GM10248 (cell line): ENCODE measurements at regions not wholly inside any gene's neighbourhood (a gene's known extent, or its start where the extent isn't known, plus 50 kb on each side); places are given as distances from the start of the nearest gene placed in this dataset.
"Not testable (repeated sequence)": the region's sequence is repeated elsewhere in the genome, so short reads cannot be mapped to it uniquely, and the experiment has no call there.

Experiments used
- CTCF ChIA-PET: fragments of 300-600 bp; sonication (Branson Sonifier 250); formaldehyde crosslinking; extraction: SDS; loops from one replicate; lab custom pipeline; 2021; ENCODE audit warnings: antibody characterized with exemption; lab: Yijun Ruan, JAX
- POLR2A ChIA-PET: fragments of 350-650 bp; sonication (Branson Sonifier 250); formaldehyde crosslinking; extraction: SDS; loops from one replicate; lab custom pipeline; 2020; ENCODE audit warnings: antibody characterized with exemption; lab: Yijun Ruan, JAX
- DNase-seq: peaks from one replicate; pipeline ENCODE4 v3.0.0; 2012; ENCODE audit errors: extremely low spot score
- CTCF ChIP-seq: IDR thresholded peaks from 2 replicates; pipeline ENCODE4 v1.5.1; 2012; ENCODE audit warnings: mild to moderate bottlenecking, low read depth; ENCODE audit errors: extremely low read depth, missing control alignments, control extremely low read depth

GRCh38 chr18:14460364-14460763, 83.0 kb downstream of the POTEC start:
- DNase-seq, CTCF ChIA-PET, POLR2A ChIA-PET: not testable (repeated sequence)

GRCh38 chr18:14459826-14460225, 83.6 kb downstream of the POTEC start:
- POLR2A ChIA-PET, DNase-seq, CTCF ChIA-PET: not testable (repeated sequence)

- POLR2A ChIA-PET, DNase-seq, CTCF ChIA-PET: not testable (repeated sequence)
- peak; percentile 51 for TF ChIP-seq CTCF
Measured at GRCh38 chr18:14458009-14458945, 85.1 kb downstream of the POTEC start.

DNA sequence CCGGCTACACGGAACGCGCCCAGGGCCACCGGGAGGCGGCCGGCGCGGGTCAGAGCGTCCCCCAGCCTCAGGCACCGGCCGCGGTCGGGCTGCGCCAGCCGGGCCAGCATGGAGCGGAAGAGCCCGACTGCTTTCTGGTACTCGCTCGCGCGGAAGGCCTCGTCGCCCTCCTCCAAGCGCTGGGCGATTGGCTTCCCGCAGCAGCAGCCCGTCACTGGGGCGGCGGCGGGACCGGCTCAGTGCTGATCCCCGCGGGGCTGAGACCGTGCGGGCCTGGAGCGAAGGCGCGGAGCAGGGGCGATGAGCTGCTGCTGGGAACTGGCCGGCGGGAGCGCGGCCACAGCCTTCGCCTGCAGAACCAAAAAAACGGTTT, 92.8 kb downstream of the POTEC start:
- POLR2A ChIA-PET, CTCF ChIA-PET, DNase-seq: not testable (repeated sequence)

GRCh38 chr18:14449995-14450636, 93.3 kb downstream of the POTEC start:
- CTCF ChIA-PET, DNase-seq: not testable (repeated sequence)

DNA sequence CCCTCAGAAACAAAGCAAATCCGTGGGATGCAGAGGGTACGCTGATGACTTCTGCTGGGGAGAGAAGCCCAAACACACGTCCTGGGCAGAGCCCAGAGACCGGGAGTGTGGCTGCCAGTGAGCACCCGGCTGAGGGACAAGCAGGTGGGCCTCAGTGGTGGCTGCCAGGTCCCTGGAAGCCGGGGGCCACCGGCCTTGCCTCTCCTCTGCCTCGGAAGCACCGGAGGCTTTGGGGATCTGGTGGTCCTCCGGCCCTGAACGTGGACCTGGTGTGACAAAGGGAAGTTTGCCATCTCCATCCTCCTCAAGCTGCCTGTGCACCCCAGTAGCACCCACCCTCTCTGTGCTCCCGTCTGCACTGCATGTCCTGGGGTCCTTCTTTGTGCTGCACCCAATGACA, 94.3 kb downstream of the POTEC start:
- CTCF ChIA-PET, POLR2A ChIA-PET, DNase-seq: not testable (repeated sequence)

More at GRCh38 chr18:14449995-14450636, 93.3 kb downstream of the POTEC start:
- POLR2A ChIA-PET: not testable (repeated sequence)

DNA sequence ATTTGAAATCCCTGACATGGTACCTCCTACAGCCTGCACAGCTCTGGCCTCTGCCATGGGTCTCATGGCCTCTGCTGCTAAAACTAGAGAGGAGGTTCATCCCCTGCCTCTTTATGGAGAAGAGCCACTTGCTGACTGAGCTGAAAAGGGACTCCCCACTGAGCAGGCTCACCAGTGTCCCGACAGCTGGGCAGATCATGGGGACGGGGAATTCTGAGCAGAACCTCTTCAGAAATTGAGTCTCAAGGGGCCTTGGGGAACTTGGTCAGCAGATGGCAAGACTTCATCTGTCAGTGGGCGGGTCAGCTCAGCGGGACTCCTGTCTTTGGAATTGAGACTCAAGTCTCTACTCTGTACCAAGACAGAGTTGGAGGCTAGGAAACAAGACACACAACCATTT, 95.7 kb downstream of the POTEC start:
- DNase-seq, POLR2A ChIA-PET, CTCF ChIA-PET: not testable (repeated sequence)

DNA sequence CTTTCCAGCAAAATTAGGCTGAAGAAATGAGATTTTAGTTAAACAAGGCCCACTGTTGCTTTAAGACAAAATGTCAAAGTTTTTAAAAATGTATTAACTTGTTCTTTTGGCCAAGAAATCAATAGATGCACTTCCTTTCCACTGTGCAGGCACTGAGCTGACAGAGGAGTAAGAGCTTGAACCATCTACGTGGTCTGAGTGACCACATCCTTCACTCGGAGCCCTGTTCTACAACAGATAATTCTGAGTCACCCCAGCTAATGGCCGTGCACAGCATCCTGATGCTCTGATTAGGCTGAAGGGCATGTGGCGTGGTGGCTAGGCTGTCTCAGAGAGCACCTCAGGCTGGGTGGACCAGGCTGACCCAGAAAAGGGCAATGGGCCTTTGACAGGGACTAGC, 107.9 kb downstream of the POTEC start:
- POLR2A ChIA-PET: not testable (repeated sequence)

DNA sequence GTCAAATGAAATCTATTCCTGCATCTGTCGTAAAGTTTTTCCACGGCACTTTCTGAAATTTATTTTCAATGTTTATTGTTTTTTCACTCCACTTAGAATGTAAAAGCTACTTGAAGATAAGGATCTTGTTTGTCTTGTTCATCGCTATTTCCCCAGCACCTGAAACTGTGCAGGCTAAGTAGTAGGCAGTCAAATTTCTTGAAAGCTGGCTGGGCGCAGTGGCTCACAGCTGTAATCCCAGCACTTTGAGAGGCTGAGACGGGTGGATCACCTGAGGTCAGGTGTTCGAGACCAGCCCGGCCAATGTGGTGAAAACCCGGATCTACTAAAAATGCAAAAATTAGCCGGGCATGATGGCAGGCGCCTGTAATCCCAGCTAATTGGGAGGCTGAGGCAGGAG, 111.0 kb downstream of the POTEC start:
- CTCF ChIA-PET, POLR2A ChIA-PET: not testable (repeated sequence)

More for the DNA sequence above, 107.9 kb downstream of the POTEC start:
- DNase-seq, CTCF ChIA-PET: not testable (repeated sequence)

DNA sequence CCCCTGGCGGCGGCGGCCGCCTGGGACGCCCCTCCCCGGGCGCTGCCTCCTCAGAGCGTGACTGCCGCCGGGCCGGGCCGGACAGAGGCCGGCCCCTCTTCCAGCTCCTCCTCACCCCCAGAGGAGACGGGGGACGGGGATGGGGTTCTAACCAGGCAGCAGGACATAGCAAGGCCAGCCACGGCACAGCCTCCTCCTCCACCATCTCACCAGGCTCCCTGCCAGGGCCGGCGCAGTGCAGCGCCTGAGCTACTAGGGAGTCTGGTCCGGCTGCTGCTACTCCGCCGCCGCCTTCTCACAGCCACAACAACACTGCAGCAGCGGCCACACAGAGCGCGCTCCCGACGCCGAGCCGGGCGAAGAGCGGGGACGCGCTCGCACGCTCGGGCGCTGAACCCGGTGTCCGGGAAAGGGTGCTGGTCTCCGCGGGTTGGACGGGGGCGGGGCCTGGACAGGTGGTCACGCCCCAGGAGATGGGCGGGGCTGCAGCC, 112.3 kb downstream of the POTEC start:
- CTCF ChIA-PET, POLR2A ChIA-PET: not testable (repeated sequence)
- DNase-seq: peak; percentile 1

More for the DNA sequence above, 111.0 kb downstream of the POTEC start:
- not testable (repeated sequence) for DNase-seq

GRCh38 chr18:14415806-14416205, 127.6 kb downstream of the POTEC start:
- DNase-seq, POLR2A ChIA-PET: not testable (repeated sequence)

GRCh38 chr18:14415399-14415798, 128.0 kb downstream of the POTEC start:
- CTCF ChIA-PET, POLR2A ChIA-PET, DNase-seq: not testable (repeated sequence)

More at GRCh38 chr18:14415806-14416205, 127.6 kb downstream of the POTEC start:
- CTCF ChIA-PET: interaction anchor here (1.1 kb wide), 1 partner anchor 591 kb away, joined by 3 read pairs; the partner anchor contains the start of gene MC5R
